Fibroblast of lung (primary cell): ENCODE measurements at regions not wholly inside any gene's neighbourhood (a gene's known extent, or its start where the extent isn't known, plus 50 kb on each side); places are given as distances from the start of the nearest gene placed in this dataset.

Source experiments
- CTCF ChIP-seq, 2 donors: IDR thresholded peaks in 1 of 2; conservative IDR thresholded peaks in 1 of 2; 1 replicate in 1 of 2; 2 replicates in 1 of 2; pipeline ENCODE4 v1.5.1; 2011 to 2012; ENCODE audit warnings: low read length in 2 of 2, control low read depth in 1 of 2, inconsistent platforms in 1 of 2, low read depth in 1 of 2, mild to moderate bottlenecking in 1 of 2
- EZH2 ChIP-seq: IDR thresholded peaks from 2 replicates; pipeline ENCODE4 v1.5.1; 2012; ENCODE audit warnings: low read length, control low read depth, mild to moderate bottlenecking; ENCODE audit errors: missing control alignments

GRCh38 chr4:168019921-168020320 is 72.4 kb upstream of the ANXA10 start:
- TF ChIP-seq EZH2: no peak
- TF ChIP-seq CTCF (conservative IDR thresholded peaks at IDR 0.05 in 1 of 2, IDR thresholded peaks at IDR 0.05 in 1 of 2; ENCODE audit: low read depth in 1 of 2, low read length in 2 of 2): no peak
